Epithelial cell of proximal tubule (primary cell): ENCODE measurements at regions not wholly inside any gene's neighbourhood (a gene's known extent, or its start where the extent isn't known, plus 50 kb on each side); places are given as distances from the start of the nearest gene placed in this dataset.

Experiments
- DNase-seq: peaks from one replicate; pipeline ENCODE4 v3.0.0-alpha.2; 2011; ENCODE audit warnings: low read depth
- H3K4me3 ChIP-seq: 2 replicates; pipeline ENCODE4 v1.5.1; 2011; ENCODE audit warnings: low read depth, mild to moderate bottlenecking, low read length
- TF ChIP-seq, protein P1 (sequence below): conservative IDR thresholded peaks from 2 replicates; pipeline ENCODE4 v1.5.1; 2012; ENCODE audit warnings: low read depth, mild to moderate bottlenecking, low read length

DNA sequence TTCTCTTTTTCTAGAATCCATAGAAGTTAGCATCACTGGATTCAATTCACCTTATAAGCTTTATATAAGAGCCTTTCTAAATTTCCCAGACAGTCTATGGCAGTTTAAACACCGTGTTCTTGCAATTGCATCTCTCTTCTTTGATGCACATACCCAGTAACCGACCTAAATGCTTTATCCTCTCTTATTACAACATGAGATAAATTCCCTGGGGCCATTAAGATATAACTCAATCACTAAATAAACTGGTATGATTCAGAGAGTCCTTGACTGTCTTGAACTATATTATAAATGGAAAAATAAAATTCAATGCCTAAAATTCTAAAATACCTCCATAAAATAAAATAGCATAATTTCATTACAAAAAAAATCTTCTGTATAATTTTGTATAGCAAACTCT, 98.1 kb downstream of the DIRAS2 start:
- H3K4me3 ChIP-seq: no peak overlapping the region
- TF ChIP-seq, protein P1, sequence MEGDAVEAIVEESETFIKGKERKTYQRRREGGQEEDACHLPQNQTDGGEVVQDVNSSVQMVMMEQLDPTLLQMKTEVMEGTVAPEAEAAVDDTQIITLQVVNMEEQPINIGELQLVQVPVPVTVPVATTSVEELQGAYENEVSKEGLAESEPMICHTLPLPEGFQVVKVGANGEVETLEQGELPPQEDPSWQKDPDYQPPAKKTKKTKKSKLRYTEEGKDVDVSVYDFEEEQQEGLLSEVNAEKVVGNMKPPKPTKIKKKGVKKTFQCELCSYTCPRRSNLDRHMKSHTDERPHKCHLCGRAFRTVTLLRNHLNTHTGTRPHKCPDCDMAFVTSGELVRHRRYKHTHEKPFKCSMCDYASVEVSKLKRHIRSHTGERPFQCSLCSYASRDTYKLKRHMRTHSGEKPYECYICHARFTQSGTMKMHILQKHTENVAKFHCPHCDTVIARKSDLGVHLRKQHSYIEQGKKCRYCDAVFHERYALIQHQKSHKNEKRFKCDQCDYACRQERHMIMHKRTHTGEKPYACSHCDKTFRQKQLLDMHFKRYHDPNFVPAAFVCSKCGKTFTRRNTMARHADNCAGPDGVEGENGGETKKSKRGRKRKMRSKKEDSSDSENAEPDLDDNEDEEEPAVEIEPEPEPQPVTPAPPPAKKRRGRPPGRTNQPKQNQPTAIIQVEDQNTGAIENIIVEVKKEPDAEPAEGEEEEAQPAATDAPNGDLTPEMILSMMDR: no peak
- DNase-seq: no peak

DNA sequence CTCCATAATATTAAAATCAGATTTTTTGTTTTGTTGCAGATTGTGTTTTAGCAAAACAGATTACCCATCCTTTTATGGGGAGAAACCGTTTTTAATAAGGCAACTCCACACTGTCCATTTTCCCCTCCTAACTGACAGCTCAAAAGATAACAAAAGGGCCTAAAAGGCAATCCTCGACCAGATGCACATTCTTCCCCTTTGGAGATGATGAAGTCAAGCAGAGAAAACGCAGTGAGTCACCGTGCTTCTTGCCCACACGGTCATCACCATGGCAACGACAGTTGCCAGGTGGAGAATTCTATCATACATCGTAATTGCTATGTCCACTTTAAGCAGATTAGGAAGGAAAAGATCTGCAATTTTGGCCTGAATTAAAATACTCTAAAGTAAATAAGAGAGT, 96.4 kb downstream of the DIRAS2 start:
- H3K4me3 ChIP-seq: no peak overlapping the region
- peak; percentile 77 for DNase-seq
- TF ChIP-seq, protein P1: no peak

DNA sequence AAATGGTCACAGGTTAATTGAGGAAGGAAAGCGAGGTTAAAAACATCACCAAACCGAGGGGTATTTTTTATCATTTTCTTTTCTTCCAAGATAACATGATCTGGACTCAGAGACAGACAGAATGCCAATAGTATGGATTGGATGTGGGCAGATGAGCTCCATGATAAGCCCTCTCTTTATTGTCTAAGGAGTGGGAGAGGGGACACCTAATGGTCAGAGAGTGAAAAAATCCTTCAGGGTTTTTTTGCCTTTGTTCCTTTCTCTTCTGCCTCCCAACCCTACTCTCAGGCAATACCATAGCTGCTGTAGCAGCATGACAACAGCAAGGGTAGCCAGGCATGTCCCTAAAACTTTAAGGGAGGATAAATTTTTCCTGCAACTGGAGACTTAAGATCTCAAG, 94.7 kb downstream of the DIRAS2 start:
- DNase-seq: no peak
- H3K4me3 ChIP-seq: no peak overlapping the region
- TF ChIP-seq, protein P1: peak; percentile 38

DNA sequence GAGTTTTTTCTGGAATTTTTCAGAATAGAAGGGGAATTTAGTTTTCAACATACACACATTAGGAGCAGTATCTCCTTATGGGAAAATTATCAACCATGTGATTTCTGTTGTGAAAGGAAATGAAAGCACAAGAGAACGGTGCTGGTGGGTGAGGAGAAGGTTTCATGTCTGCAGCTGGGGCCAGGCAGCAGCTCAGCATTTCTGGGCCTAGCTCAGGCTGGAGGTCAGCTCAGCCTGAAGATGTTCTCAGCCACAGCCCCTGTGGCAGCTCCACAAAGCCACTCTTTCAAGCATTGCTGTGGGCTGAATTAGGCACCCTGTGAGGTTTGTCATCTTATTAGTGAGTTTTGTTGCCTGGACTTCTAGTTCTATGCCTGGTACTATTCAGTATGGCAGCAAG, 90.3 kb downstream of the DIRAS2 start:
- H3K4me3 ChIP-seq: no peak overlapping the region
- TF ChIP-seq, protein P1: no peak
- no peak for DNase-seq

DNA sequence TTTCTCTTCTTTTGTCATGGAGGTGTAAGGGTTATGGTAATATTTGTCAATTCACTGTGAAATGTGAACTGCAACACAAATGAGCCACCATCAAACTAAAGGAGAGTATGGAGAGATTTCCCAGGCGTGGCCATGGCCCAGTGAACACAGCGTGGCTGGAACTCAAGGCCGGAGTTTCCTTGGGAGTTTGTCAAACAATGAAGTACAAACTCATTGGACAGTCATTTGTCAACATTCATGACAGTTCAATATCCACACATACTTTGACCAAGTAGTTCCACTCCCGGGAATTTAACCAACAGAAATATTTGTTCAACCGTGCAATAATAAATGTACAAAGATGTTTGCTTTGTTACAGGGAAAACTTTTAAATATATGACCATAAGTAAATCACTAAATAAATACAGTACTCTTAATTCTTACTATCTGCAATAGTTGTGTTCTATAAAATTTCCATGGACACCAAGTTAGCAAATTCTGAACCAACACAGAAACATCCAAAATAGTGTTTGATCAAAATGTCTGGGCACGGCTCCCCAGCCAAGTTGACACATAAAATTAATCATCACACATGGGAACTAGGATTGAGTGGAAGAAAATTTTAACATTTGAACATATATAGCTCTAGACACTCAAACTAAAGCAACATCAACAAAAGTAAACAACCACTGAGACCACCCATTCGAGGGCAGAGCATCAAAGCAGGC, 87.1 kb downstream of the DIRAS2 start:
- H3K4me3 ChIP-seq: no peak overlapping the region
- no peak for DNase-seq
- TF ChIP-seq, protein P1: no peak

DNA sequence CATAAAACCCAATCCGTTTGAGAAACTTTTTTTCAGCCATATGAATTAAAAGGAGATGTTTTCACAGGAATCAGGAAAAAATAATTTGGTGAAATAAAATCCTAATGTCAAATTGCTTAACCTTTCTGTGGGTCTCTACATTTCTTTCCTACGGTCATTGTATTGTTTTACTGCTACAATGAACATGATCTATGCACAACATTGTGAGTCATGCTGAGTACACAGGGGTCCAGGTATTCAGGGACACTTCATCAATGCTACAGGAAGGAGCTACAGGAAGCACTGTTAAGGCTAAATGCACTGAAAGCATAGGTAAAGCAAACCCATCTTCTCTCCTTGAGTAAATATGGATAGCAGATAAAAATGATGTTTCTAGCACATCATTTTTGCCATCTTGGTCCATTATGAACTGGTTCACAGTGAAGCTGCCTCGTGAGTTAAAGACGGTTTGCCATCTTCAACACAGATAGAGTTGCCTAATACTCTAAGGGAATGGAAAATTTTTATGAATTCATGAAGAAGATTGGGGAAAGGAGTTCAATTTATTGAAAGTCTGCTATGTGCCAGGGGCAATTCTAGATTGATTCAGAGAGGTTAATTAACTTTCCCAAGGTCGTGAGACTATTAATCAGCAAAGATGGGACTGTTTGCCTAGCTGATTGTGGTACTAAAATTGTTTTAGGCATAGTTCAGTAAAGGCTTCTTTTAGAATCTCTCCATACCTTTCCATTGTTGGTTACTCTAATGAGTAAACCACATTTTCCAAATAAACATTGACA, 85.5 kb downstream of the DIRAS2 start:
- no peak overlapping the region for H3K4me3 ChIP-seq
- no peak for DNase-seq
- TF ChIP-seq, protein P1: no peak
